ENCODE measurements at regions not wholly inside any gene's neighbourhood (a gene's known extent, or its start where the extent isn't known, plus 50 kb on each side); places are given as distances from the start of the nearest gene placed in this dataset.

DNA sequence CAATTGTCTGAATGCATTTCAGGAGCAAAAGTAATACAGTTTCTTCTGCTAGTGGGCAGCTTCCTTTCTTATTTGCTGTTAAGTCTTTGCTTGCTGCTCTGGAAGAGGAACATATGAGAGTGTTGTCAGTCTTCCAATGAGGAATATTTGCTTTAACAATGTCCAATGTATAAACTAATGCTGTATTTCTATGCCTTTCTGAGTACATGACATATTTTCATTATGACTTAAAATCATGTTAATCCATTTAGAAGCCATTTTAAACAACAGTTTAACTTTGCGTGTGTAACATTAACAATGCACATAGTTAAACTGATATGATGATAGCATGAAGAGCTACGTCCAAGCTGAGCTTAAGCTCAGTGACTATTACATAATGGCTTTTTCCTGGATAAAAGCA lies 933.4 kb upstream of the GHITM start:
- TF ChIP-seq, protein P1, sequence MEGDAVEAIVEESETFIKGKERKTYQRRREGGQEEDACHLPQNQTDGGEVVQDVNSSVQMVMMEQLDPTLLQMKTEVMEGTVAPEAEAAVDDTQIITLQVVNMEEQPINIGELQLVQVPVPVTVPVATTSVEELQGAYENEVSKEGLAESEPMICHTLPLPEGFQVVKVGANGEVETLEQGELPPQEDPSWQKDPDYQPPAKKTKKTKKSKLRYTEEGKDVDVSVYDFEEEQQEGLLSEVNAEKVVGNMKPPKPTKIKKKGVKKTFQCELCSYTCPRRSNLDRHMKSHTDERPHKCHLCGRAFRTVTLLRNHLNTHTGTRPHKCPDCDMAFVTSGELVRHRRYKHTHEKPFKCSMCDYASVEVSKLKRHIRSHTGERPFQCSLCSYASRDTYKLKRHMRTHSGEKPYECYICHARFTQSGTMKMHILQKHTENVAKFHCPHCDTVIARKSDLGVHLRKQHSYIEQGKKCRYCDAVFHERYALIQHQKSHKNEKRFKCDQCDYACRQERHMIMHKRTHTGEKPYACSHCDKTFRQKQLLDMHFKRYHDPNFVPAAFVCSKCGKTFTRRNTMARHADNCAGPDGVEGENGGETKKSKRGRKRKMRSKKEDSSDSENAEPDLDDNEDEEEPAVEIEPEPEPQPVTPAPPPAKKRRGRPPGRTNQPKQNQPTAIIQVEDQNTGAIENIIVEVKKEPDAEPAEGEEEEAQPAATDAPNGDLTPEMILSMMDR (IDR thresholded peaks at IDR 0.05), result no peak
- no peak for TF ChIP-seq POLR2A (IDR thresholded peaks at IDR 0.05)

All from thyroid gland (tissue), 4 donors.